ENCODE measurements at regions not wholly inside any gene's neighbourhood (a gene's known extent, or its start where the extent isn't known, plus 50 kb on each side); places are given as distances from the start of the nearest gene placed in this dataset.
A peak's percentile ranks its signal among the peaks of the same experiment; 100 is the strongest.

GRCh38 chr10:76764177-76764576 is 873.4 kb downstream of the KCNMA1 start:
- no peak for DNase-seq
- no peaks in the 10 kb centered on the region for H3K36me3 Mint-ChIP-seq (ENCODE audit: insufficient read depth in 2 of 2)
- no peak overlapping the region for H3K27ac Mint-ChIP-seq
- H3K27me3 Mint-ChIP-seq (ENCODE audit: low read depth), result no peaks in the 10 kb centered on the region
- no peak overlapping the region for H3K4me3 Mint-ChIP-seq
- H3K9me3 Mint-ChIP-seq, result peaks cover 7 to 8% of the 10 kb centered on the region in 2 donors
- ATAC-seq (replicated peaks in 1 of 2), result no peak
- no peaks in the 10 kb centered on the region for H3K4me1 Mint-ChIP-seq (ENCODE audit: low read depth)

DNA sequence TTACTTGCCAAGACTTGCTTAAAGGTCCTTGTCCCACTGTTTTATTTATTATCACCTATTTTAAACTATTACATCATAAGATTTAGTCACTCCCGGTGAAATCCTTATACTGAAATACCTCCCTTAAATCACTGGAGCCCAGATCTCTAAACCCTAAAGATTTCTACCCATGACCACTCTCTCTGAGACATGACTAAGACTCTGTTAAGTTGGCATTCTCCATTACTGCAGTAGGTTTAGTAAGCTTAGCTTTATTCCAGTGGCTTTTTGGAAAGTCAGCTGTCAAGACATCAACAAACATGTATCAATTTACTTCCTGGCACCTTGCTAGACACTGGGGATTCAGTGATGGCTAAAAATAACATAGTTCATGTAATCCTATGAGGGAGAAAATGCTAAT is 874.2 kb downstream of the KCNMA1 start:
- H3K4me3 Mint-ChIP-seq, result no peak overlapping the region
- no peaks in the 10 kb centered on the region for H3K27me3 Mint-ChIP-seq (ENCODE audit: low read depth)
- no peaks in the 10 kb centered on the region for H3K4me1 Mint-ChIP-seq (ENCODE audit: low read depth)
- H3K36me3 Mint-ChIP-seq (ENCODE audit: insufficient read depth in 2 of 2), result no peaks in the 10 kb centered on the region
- H3K9me3 Mint-ChIP-seq, result peaks cover 7 to 8% of the 10 kb centered on the region in 2 donors
- ATAC-seq (replicated peaks in 1 of 2), result no peak
- no peak overlapping the region for H3K27ac Mint-ChIP-seq
- DNase-seq, result no peak

GRCh38 chr10:76759681-76760080 is 877.9 kb downstream of the KCNMA1 start:
- ATAC-seq (replicated peaks in 1 of 2), result no peak
- Mint-ChIP-seq H3K9me3 (peaks cover 6 to 7% of the 10 kb centered on the region in 2 donors), H3K4me1 (ENCODE audit: low read depth) (no peaks in the 10 kb centered on the region)

GRCh38 chr10:76743169-76743568 is 894.4 kb downstream of the KCNMA1 start:
- ATAC-seq (replicated peaks in 1 of 2) (no peak), DNase-seq (no peak)
- Mint-ChIP-seq H3K9me3 (no peaks in the 10 kb centered on the region), H3K36me3 (ENCODE audit: insufficient read depth in 2 of 2) (no peaks in the 10 kb centered on the region), H3K27ac (no peak overlapping the region), H3K4me1 (ENCODE audit: low read depth) (no peaks in the 10 kb centered on the region), H3K4me3 (no peak overlapping the region), H3K27me3 (ENCODE audit: low read depth) (no peaks in the 10 kb centered on the region)

More at GRCh38 chr10:76759681-76760080, 877.9 kb downstream of the KCNMA1 start:
- no peaks in the 10 kb centered on the region for H3K36me3 Mint-ChIP-seq (ENCODE audit: insufficient read depth in 2 of 2)
- H3K4me3 Mint-ChIP-seq, result no peak overlapping the region
- H3K27ac Mint-ChIP-seq, result no peak overlapping the region
- no peaks in the 10 kb centered on the region for H3K27me3 Mint-ChIP-seq (ENCODE audit: low read depth)
- DNase-seq, result no peak

DNA sequence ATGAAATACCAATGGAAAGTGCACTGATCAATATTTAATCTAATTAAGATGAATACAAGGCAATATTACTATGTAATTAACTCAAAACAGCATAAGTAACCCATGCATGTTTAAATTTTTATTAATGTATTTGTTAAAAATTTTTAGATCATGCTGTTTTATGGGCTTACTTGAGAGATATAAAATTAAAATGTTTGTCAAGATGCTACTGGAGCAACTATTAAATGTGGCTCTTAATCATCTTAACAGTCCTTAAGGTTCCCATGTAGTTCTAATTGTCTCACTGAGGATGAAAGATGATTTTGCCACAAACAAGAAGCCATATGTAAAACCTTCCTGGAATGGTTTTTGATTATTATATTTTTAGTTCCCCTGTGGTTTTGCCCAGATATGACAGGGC is 897.1 kb downstream of the KCNMA1 start:
- Mint-ChIP-seq H3K9me3 (no peaks in the 10 kb centered on the region), H3K4me3 (no peak overlapping the region), H3K4me1 (ENCODE audit: low read depth) (no peaks in the 10 kb centered on the region), H3K36me3 (ENCODE audit: insufficient read depth in 2 of 2) (no peaks in the 10 kb centered on the region), H3K27ac (no peak overlapping the region), H3K27me3 (ENCODE audit: low read depth) (no peaks in the 10 kb centered on the region)
- DNase-seq (no peak), ATAC-seq (replicated peaks in 1 of 2) (no peak)

GRCh38 chr10:76738991-76739390 is 898.6 kb downstream of the KCNMA1 start:
- Mint-ChIP-seq H3K27ac (no peak overlapping the region), H3K4me1 (ENCODE audit: low read depth) (no peaks in the 10 kb centered on the region), H3K4me3 (no peak overlapping the region), H3K27me3 (ENCODE audit: low read depth) (no peaks in the 10 kb centered on the region), H3K36me3 (ENCODE audit: insufficient read depth in 2 of 2) (no peaks in the 10 kb centered on the region), H3K9me3 (peaks cover 0 to 1% of the 10 kb centered on the region in 2 donors)
- no peak for ATAC-seq (replicated peaks in 1 of 2)
- DNase-seq, result no peak

DNA sequence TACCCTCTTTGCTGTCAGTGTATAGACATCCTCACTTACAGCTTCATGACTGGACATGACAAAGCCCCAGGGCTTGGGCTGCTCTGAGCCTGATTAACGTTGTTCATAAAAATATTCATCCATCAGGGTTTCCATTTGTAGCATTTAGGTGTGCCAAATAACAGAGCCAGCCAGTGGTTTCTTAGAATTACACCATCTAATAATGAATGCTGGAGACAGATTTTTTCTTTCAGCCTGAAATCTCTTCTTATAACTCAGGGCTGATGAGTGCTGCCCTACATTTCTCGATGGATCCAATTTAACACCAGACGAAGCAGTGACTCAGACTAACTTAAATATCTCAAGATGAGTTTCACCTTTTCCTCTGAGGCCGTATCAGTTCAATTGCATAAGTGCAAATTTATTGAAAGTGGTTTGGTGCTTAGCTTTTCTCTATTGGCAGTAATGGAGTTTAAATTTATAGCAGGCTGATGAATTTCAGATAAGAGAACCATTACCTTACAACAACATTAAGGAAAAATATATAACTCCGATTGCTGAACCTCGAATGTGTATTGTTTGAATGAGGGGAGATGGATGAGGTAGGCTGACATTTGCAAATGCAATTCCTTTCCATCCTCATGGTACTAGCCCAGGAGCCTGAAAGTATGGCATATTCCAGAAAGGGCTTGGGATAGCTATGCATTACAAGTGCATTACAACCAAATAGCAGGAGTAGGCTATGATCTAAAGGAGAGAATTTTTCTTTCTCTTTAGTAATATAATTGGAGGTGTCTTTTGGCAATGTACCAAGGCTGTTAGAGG is 900.6 kb downstream of the KCNMA1 start:
- Mint-ChIP-seq H3K36me3 (ENCODE audit: insufficient read depth in 2 of 2) (peaks cover under 1 to 4% of the 10 kb centered on the region in 2 donors), H3K9me3 (peaks cover 2 to 4% of the 10 kb centered on the region in 2 donors), H3K27me3 (ENCODE audit: low read depth) (no peaks in the 10 kb centered on the region), H3K4me1 (ENCODE audit: low read depth) (no peaks in the 10 kb centered on the region), H3K27ac (no peak overlapping the region), H3K4me3 (no peak overlapping the region)
- DNase-seq, result no peak
- ATAC-seq (replicated peaks in 1 of 2), result peak in 1 of 2 donors; percentile 19

GRCh38 chr10:76736392-76736791 is 901.2 kb downstream of the KCNMA1 start:
- H3K4me1 Mint-ChIP-seq (ENCODE audit: low read depth), result no peaks in the 10 kb centered on the region
- H3K27me3 Mint-ChIP-seq (ENCODE audit: low read depth), result no peaks in the 10 kb centered on the region
- H3K9me3 Mint-ChIP-seq, result peaks cover 6 to 7% of the 10 kb centered on the region in 2 donors
- no peak overlapping the region for H3K27ac Mint-ChIP-seq
- DNase-seq (no peak), ATAC-seq (replicated peaks in 1 of 2) (peak in 1 of 2 donors; percentile 26)
- peaks cover 3 to 5% of the 10 kb centered on the region in 2 donors for H3K36me3 Mint-ChIP-seq (ENCODE audit: insufficient read depth in 2 of 2)
- no peak overlapping the region for H3K4me3 Mint-ChIP-seq

GRCh38 chr10:76735866-76736265 is 901.7 kb downstream of the KCNMA1 start:
- H3K9me3 Mint-ChIP-seq, result peaks cover 8 to 10% of the 10 kb centered on the region in 2 donors
- H3K27me3 Mint-ChIP-seq (ENCODE audit: low read depth), result no peaks in the 10 kb centered on the region
- DNase-seq, result no peak
- ATAC-seq (replicated peaks in 1 of 2), result no peak
- H3K4me1 Mint-ChIP-seq (ENCODE audit: low read depth), result no peaks in the 10 kb centered on the region
- no peak overlapping the region for H3K27ac Mint-ChIP-seq
- peaks cover 3 to 5% of the 10 kb centered on the region in 2 donors for H3K36me3 Mint-ChIP-seq (ENCODE audit: insufficient read depth in 2 of 2)
- H3K4me3 Mint-ChIP-seq, result no peak overlapping the region

DNA sequence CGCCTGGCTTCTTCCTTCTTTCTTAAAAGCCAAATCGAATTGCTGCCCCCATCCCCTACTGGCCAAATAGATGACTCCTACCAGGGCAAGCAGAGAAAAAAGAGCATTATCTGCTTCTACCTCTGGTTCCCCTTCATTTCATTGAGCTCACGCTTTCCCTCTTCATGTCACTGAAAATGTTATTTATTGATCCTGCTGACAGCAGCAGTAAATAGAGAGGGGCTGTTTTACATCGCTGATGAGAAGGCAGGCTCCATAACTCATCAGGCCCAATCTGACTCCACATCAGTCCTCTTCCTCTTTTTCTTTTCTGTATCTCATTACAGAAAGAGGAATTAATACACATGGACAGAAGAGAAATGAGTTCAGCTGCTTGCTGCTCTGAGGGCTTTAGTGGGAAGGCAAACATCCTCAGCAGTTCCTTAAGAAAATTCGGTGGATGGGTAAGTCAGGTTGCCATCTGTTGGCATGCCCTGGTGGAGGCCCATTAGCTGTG is 904.1 kb downstream of the KCNMA1 start:
- peaks cover 11 to 15% of the 10 kb centered on the region in 2 donors for H3K9me3 Mint-ChIP-seq
- ATAC-seq (replicated peaks in 1 of 2), result no peak
- H3K27ac Mint-ChIP-seq, result no peak overlapping the region
- no peak overlapping the region for H3K4me3 Mint-ChIP-seq
- H3K36me3 Mint-ChIP-seq (ENCODE audit: insufficient read depth in 2 of 2), result peaks cover 3 to 5% of the 10 kb centered on the region in 2 donors
- DNase-seq, result no peak
- H3K4me1 Mint-ChIP-seq (ENCODE audit: low read depth), result no peaks in the 10 kb centered on the region
- no peaks in the 10 kb centered on the region for H3K27me3 Mint-ChIP-seq (ENCODE audit: low read depth)

DNA sequence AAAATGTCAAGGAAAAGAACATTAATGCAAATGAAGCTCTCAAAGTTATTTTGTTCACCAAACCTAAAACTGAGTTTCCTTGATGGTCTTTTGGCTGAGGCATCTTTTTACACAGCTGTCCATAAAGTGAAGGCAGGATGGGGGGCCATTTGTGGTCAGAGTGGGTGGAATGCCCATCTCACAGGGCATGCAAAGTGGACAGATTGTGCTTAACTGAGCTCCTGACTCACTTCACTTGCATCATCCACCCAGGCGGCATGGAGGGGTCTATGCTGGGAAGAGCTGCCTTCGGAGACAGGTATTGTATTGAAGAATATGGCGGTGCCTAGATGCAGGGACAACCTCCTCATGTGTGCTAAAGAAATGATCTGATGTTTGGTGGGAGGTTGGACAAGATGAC is 905.3 kb downstream of the KCNMA1 start:
- H3K9me3 Mint-ChIP-seq, result peaks cover 11 to 15% of the 10 kb centered on the region in 2 donors
- no peak overlapping the region for H3K27ac Mint-ChIP-seq
- peaks cover 3 to 5% of the 10 kb centered on the region in 2 donors for H3K36me3 Mint-ChIP-seq (ENCODE audit: insufficient read depth in 2 of 2)
- H3K4me1 Mint-ChIP-seq (ENCODE audit: low read depth), result no peaks in the 10 kb centered on the region
- ATAC-seq (replicated peaks in 1 of 2) (no peak), DNase-seq (no peak)
- H3K4me3 Mint-ChIP-seq, result no peak overlapping the region
- H3K27me3 Mint-ChIP-seq (ENCODE audit: low read depth), result no peaks in the 10 kb centered on the region

DNA sequence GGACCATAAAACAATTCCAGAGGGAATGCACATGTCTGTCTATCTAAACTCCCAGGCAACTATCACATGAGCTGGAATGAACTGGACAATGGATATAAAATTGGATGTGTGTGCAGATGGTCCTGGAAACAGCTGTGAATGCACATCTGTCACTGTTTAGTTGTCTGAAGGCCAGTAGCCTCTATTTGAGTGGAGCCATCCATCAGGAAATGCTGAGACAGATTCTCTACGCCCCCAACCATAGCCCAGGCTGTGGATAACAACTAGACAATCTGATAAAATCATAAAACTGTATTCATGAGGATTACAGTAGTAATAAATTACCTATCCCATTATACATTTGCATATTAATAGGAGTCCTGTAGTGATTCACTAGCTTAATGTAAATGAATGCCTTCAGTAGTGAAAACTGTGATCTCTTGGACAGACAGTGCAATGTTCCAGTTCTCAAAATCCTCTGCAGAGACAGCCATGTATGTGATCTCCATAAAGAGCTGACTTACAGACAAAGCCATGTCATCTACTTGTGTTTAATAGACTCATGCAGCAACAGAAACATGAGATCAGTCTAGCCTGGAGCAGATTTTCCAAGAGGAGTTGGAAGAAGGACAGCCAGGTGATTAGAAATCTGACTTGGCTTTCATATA is 907.6 kb downstream of the KCNMA1 start:
- Mint-ChIP-seq H3K4me1 (ENCODE audit: low read depth) (no peaks in the 10 kb centered on the region), H3K27me3 (ENCODE audit: low read depth) (no peaks in the 10 kb centered on the region), H3K9me3 (peaks cover 11 to 15% of the 10 kb centered on the region in 2 donors), H3K4me3 (no peak overlapping the region), H3K36me3 (ENCODE audit: insufficient read depth in 2 of 2) (peaks cover 3 to 5% of the 10 kb centered on the region in 2 donors), H3K27ac (no peak overlapping the region)
- no peak for DNase-seq
- no peak for ATAC-seq (replicated peaks in 1 of 2)

- H3K36me3 Mint-ChIP-seq (ENCODE audit: insufficient read depth in 2 of 2), result peaks cover 3 to 5% of the 10 kb centered on the region in 2 donors
- peaks cover 11 to 15% of the 10 kb centered on the region in 2 donors for H3K9me3 Mint-ChIP-seq
- H3K4me3 Mint-ChIP-seq, result no peak overlapping the region
- no peaks in the 10 kb centered on the region for H3K4me1 Mint-ChIP-seq (ENCODE audit: low read depth)
- H3K27ac Mint-ChIP-seq, result no peak overlapping the region
- ATAC-seq (replicated peaks in 1 of 2) (no peak), DNase-seq (no peak)
- H3K27me3 Mint-ChIP-seq (ENCODE audit: low read depth), result no peaks in the 10 kb centered on the region
Observed at GRCh38 chr10:76729346-76729745, 908.3 kb downstream of the KCNMA1 start.
